Naive B cell (primary cell): ENCODE measurements at regions not wholly inside any gene's neighbourhood (a gene's known extent, or its start where the extent isn't known, plus 50 kb on each side); places are given as distances from the start of the nearest gene placed in this dataset.
"Not testable (repeated sequence)": the region's sequence is repeated elsewhere in the genome, so short reads cannot be mapped to it uniquely, and the experiment has no call there.

Experiments
- ATAC-seq, 2 donors: fragments of 150-1000 bp; cut with Tn5 transposase; 2 replicates each; pipeline ENCODE4 v1.10.0; 2021; ENCODE audit warnings: low read depth in 2 of 2, mild to moderate bottlenecking in 2 of 2, moderate library complexity in 2 of 2
- DNase-seq: peaks from one replicate; pipeline ENCODE4 v3.0.0; 2022
- H3K27ac Mint-ChIP-seq, 6 donors: one replicate each; pipeline ENCODE4 v1.8.0; 2020 to 2022; ENCODE audit warnings: mild to moderate bottlenecking in 6 of 6, mixed read lengths in 6 of 6, moderate library complexity in 5 of 6, inconsistent platforms in 2 of 6
- H3K27me3 Mint-ChIP-seq, 3 donors: one replicate each; pipeline ENCODE4 v1.8.0; 2021 to 2022; ENCODE audit warnings: mixed read lengths in 3 of 3, mild to moderate bottlenecking in 1 of 3
- H3K36me3 Mint-ChIP-seq, 2 donors: one replicate each; pipeline ENCODE4 v1.8.0; 2020 to 2022; ENCODE audit warnings: mixed read lengths in 2 of 2, inconsistent platforms in 1 of 2, mild to moderate bottlenecking in 1 of 2
- H3K4me1 Mint-ChIP-seq, 3 donors: one replicate each; pipeline ENCODE4 v1.8.0; 2020 to 2022; ENCODE audit warnings: mixed read lengths in 3 of 3, inconsistent platforms in 1 of 3, mild to moderate bottlenecking in 1 of 3, moderate library complexity in 1 of 3
- H3K4me3 Mint-ChIP-seq, 8 donors: one replicate each; pipeline ENCODE4 v1.8.0; 2020 to 2022; ENCODE audit warnings: mild to moderate bottlenecking in 8 of 8, mixed read lengths in 8 of 8, moderate library complexity in 8 of 8, inconsistent platforms in 2 of 8
- H3K9me3 Mint-ChIP-seq, 7 donors: one replicate each; pipeline ENCODE4 v1.8.0; 2020 to 2022; ENCODE audit warnings: mixed read lengths in 7 of 7, mild to moderate bottlenecking in 5 of 7, inconsistent platforms in 2 of 7, moderate library complexity in 1 of 7

- Mint-ChIP-seq H3K27me3 (peaks cover 0 to 11% (median 6%) of the 10 kb centered on the region in 3 donors), H3K9me3 (no peaks in the 10 kb centered on the region), H3K4me3 (no peak overlapping the region), H3K36me3 (no peaks in the 10 kb centered on the region), H3K4me1 (peaks cover 12 to 19% (median 17%) of the 10 kb centered on the region in 3 donors), H3K27ac (no peak overlapping the region)
- no peak for DNase-seq
- no peak for ATAC-seq
Measured at GRCh38 chr1:24251501-24251900, 64.4 kb upstream of the IFNLR1 start.

GRCh38 chr1:24250791-24251190 is 63.7 kb upstream of the IFNLR1 start:
- ATAC-seq (no peak), DNase-seq (no peak)
- peak overlapping the region in 1 of 6 donors; percentile 27 for H3K27ac Mint-ChIP-seq
- no peak overlapping the region for H3K4me3 Mint-ChIP-seq
- peaks cover 12 to 19% (median 17%) of the 10 kb centered on the region in 3 donors for H3K4me1 Mint-ChIP-seq
- peaks cover 0 to 6% (median 6%) of the 10 kb centered on the region in 3 donors for H3K27me3 Mint-ChIP-seq
- no peaks in the 10 kb centered on the region for H3K36me3 Mint-ChIP-seq
- H3K9me3 Mint-ChIP-seq: no peaks in the 10 kb centered on the region

- Mint-ChIP-seq H3K9me3 (no peaks in the 10 kb centered on the region), H3K27me3 (peaks cover 0 to under 1% (median under 1%) of the 10 kb centered on the region in 3 donors), H3K4me1 (peaks cover 12 to 19% (median 17%) of the 10 kb centered on the region in 3 donors), H3K36me3 (no peaks in the 10 kb centered on the region), H3K4me3 (peak overlapping the region in 1 of 8 donors; percentile 27), H3K27ac (peak overlapping the region in 1 of 6 donors; percentile 10)
- DNase-seq (no peak), ATAC-seq (no peak)
Measured at GRCh38 chr1:24250224-24250623, 63.1 kb upstream of the IFNLR1 start.

- DNase-seq: no peak
Measured at GRCh38 chr1:24248859-24249258, 61.8 kb upstream of the IFNLR1 start.

GRCh38 chr1:24247337-24247736 is 60.2 kb upstream of the IFNLR1 start:
- H3K4me1 Mint-ChIP-seq: peaks cover 12 to 19% (median 17%) of the 10 kb centered on the region in 3 donors
- not testable (repeated sequence) for H3K36me3 Mint-ChIP-seq, ATAC-seq, H3K27ac Mint-ChIP-seq, H3K27me3 Mint-ChIP-seq, H3K9me3 Mint-ChIP-seq, DNase-seq, H3K4me3 Mint-ChIP-seq

More at GRCh38 chr1:24248859-24249258, 61.8 kb upstream of the IFNLR1 start:
- Mint-ChIP-seq H3K9me3 (no peaks in the 10 kb centered on the region), H3K4me3 (peak overlapping the region in 3 of 8 donors; percentile 23 to 60 (median 45)), H3K36me3 (no peaks in the 10 kb centered on the region), H3K27me3 (no peaks in the 10 kb centered on the region), H3K27ac (peak overlapping the region in 4 of 6 donors; percentile 33 to 88 (median 50)), H3K4me1 (peaks cover 12 to 19% (median 17%) of the 10 kb centered on the region in 3 donors)
- ATAC-seq: peak; percentile 50 to 65

GRCh38 chr1:24244519-24245268 is 57.6 kb upstream of the IFNLR1 start:
- Mint-ChIP-seq H3K9me3 (no peaks in the 10 kb centered on the region), H3K4me1 (peaks cover 11 to 15% (median 14%) of the 10 kb centered on the region in 3 donors), H3K27ac (no peak overlapping the region), H3K27me3 (peaks cover 0 to 12% (median 7%) of the 10 kb centered on the region in 3 donors), H3K36me3 (no peaks in the 10 kb centered on the region), H3K4me3 (peak overlapping the region in 1 of 8 donors; percentile 37)
- no peak for DNase-seq
- ATAC-seq: no peak

- no peak overlapping the region for H3K27ac Mint-ChIP-seq
- H3K36me3 Mint-ChIP-seq: no peaks in the 10 kb centered on the region
- peaks cover 12 to 36% (median 16%) of the 10 kb centered on the region in 3 donors for H3K27me3 Mint-ChIP-seq
- DNase-seq (no peak), ATAC-seq (no peak)
- no peaks in the 10 kb centered on the region for H3K9me3 Mint-ChIP-seq
- peaks cover 3 to 7% (median 5%) of the 10 kb centered on the region in 3 donors for H3K4me1 Mint-ChIP-seq
- no peak overlapping the region for H3K4me3 Mint-ChIP-seq
Measured at GRCh38 chr1:24237750-24238395, 50.8 kb upstream of the IFNLR1 start.

GRCh38 chr1:24236789-24237371 is 49.8 kb upstream of the IFNLR1 start:
- ATAC-seq: no peak
- Mint-ChIP-seq H3K4me3 (no peak overlapping the region), H3K27me3 (peaks cover 14 to 31% (median 16%) of the 10 kb centered on the region in 3 donors)

More at GRCh38 chr1:24236789-24237371, 49.8 kb upstream of the IFNLR1 start:
- Mint-ChIP-seq H3K9me3 (no peaks in the 10 kb centered on the region), H3K27ac (no peak overlapping the region), H3K4me1 (peaks cover 3 to 7% (median 5%) of the 10 kb centered on the region in 3 donors), H3K36me3 (no peaks in the 10 kb centered on the region)
- no peak for DNase-seq
